B cell (primary cell): ENCODE measurements at regions not wholly inside any gene's neighbourhood (a gene's known extent, or its start where the extent isn't known, plus 50 kb on each side); places are given as distances from the start of the nearest gene placed in this dataset.

Source experiments
- ATAC-seq: fragments of 200-7000 bp; cut with Tn5 transposase; one replicate; pipeline ENCODE4 v1.10.0; 2021; ENCODE audit warnings: low read depth, mild to moderate bottlenecking, moderate number of reproducible peaks, moderate library complexity
- CTCF ChIA-PET: fragments of 350-600 bp; sonication (Branson Sonifier 250); formaldehyde crosslinking; loops from one replicate; lab custom pipeline; 2021; ENCODE audit warnings: antibody characterized with exemption, inconsistent platforms; lab: Charles Lee
- POLR2A ChIA-PET: fragments of 350-600 bp; sonication (Branson Sonifier 250); formaldehyde crosslinking; loops from one replicate; lab custom pipeline; 2021; ENCODE audit warnings: antibody characterized with exemption; lab: Charles Lee
- DNase-seq: peaks from one replicate; pipeline ENCODE4 v3.0.0; 2013
- H2AFZ ChIP-seq: 2 replicates; pipeline ENCODE4 v1.6.1; 2012; ENCODE audit warnings: mild to moderate bottlenecking, low read depth, low read length; ENCODE audit not compliant: insufficient read depth, poor library complexity, severe bottlenecking
- H3K27ac ChIP-seq, 2 donors: 1 replicate in 1 of 2; 2 replicates in 1 of 2; pipeline ENCODE4 v1.5.1; 2012 to 2013; ENCODE audit warnings: low read length in 2 of 2, mild to moderate bottlenecking in 2 of 2, moderate library complexity in 1 of 2
- H3K27me3 ChIP-seq, 4 experiments: fragments of 200-600 bp in 1 of 4; sonication (generic) in 1 of 4; replicated peaks in 1 of 4; 1 replicate in 2 of 4; 2 replicates in 2 of 4; pipeline versions ENCODE4 v1.6.1 to v1.7.0; 2013 to 2016; ENCODE audit warnings: low read length in 3 of 4, mild to moderate bottlenecking in 2 of 4, mixed read lengths in 1 of 4, moderate library complexity in 1 of 4; ENCODE audit not compliant: insufficient read depth in 4 of 4, control insufficient read depth in 3 of 4; ENCODE audit errors: control extremely low read depth in 1 of 4
- H3K36me3 ChIP-seq, 2 experiments: replicated peaks in 1 of 2; 1 replicate in 1 of 2; 2 replicates in 1 of 2; pipeline versions ENCODE4 v1.6.1 to v1.7.1; 2013; ENCODE audit warnings: low read length in 1 of 2; ENCODE audit not compliant: insufficient read depth in 2 of 2, control insufficient read depth in 1 of 2; ENCODE audit errors: control extremely low read depth in 1 of 2, extremely low read depth in 1 of 2
- H3K4me1 ChIP-seq, 2 donors: fragments of 200-600 bp in 1 of 2; sonication (generic) in 1 of 2; 1 replicate in 1 of 2; 2 replicates in 1 of 2; pipeline versions ENCODE4 v1.5.1 to v1.6.1; 2013 to 2017; ENCODE audit warnings: low read length in 2 of 2; ENCODE audit not compliant: control insufficient read depth in 2 of 2, insufficient read depth in 2 of 2
- H3K4me2 ChIP-seq: replicated peaks from 2 replicates; pipeline ENCODE3; 2012; ENCODE audit warnings: mild to moderate bottlenecking, low read depth, low read length; ENCODE audit not compliant: poor library complexity, severe bottlenecking
- H3K4me3 ChIP-seq, 5 experiments: fragments of 200-600 bp in 1 of 5; sonication (generic) in 1 of 5; 1 replicate in 3 of 5; 2 replicates in 2 of 5; pipeline versions ENCODE4 v1.5.1 to v1.7.0; 2011 to 2016; ENCODE audit warnings: low read length in 4 of 5, mild to moderate bottlenecking in 4 of 5, low read depth in 2 of 5, control low read depth in 1 of 5, moderate library complexity in 1 of 5; ENCODE audit not compliant: insufficient read depth in 1 of 5; ENCODE audit errors: control extremely low read depth in 1 of 5, extremely low read depth in 1 of 5
- H3K79me2 ChIP-seq: fragments of 200-600 bp; sonication (generic); one replicate; pipeline ENCODE4 v1.6.0; 2016; ENCODE audit warnings: low read length; ENCODE audit not compliant: control insufficient read depth, insufficient read depth
- H3K9ac ChIP-seq: fragments of 200-600 bp; sonication (generic); 2 replicates; pipeline ENCODE4 v1.6.1; 2017; ENCODE audit warnings: mild to moderate bottlenecking, low read length, moderate library complexity
- H3K9me3 ChIP-seq, 3 donors: one replicate each; pipeline versions ENCODE4 v1.6.1 to v1.7.1; 2013; ENCODE audit warnings: low read length in 2 of 3; ENCODE audit not compliant: control insufficient read depth in 2 of 3, insufficient read depth in 1 of 3; ENCODE audit errors: control extremely low read depth in 1 of 3
- H4K20me1 ChIP-seq: 2 replicates; pipeline ENCODE4 v1.6.0; 2012; ENCODE audit warnings: mild to moderate bottlenecking, low read length; ENCODE audit not compliant: insufficient read depth, control insufficient read depth, poor library complexity, severe bottlenecking
- H3K27ac Mint-ChIP-seq: one replicate; pipeline ENCODE4 v1.8.0; 2021; ENCODE audit warnings: mixed read lengths
- H3K27me3 Mint-ChIP-seq: one replicate; pipeline ENCODE4 v1.8.0; 2021; ENCODE audit warnings: mixed read lengths
- H3K4me1 Mint-ChIP-seq: one replicate; pipeline ENCODE4 v1.8.0; 2021; ENCODE audit warnings: mixed read lengths
- H3K4me3 Mint-ChIP-seq: one replicate; pipeline ENCODE4 v1.8.0; 2021; ENCODE audit warnings: mixed read lengths
- H3K9me3 Mint-ChIP-seq: one replicate; pipeline ENCODE4 v1.8.0; 2022; ENCODE audit warnings: mixed read lengths; ENCODE audit not compliant: insufficient read depth
- CTCF ChIP-seq: fragments of 200-600 bp; IDR thresholded peaks from one replicate; pipeline ENCODE4 v1.8.0; 2022; ENCODE audit warnings: antibody characterized with exemption, mild to moderate bottlenecking
- EZH2 ChIP-seq: IDR thresholded peaks from 2 replicates; pipeline ENCODE4 v1.6.1; 2012; ENCODE audit warnings: borderline replicate concordance, low read depth, mild to moderate bottlenecking, moderate library complexity, low read length; ENCODE audit not compliant: insufficient read depth, poor library complexity, severe bottlenecking
- WGBS: methylation state at CpG from one replicate; pipeline ENCODE4 v1.1.5; 2013; ENCODE audit warnings: missing lambda C conversion rate; ENCODE audit not compliant: insufficient coverage; 5-methylcytosine and 5-hydroxymethylcytosine counted together
- intact Hi-C: fragments of 100-400 bp; cut with micrococcal nuclease; formaldehyde crosslinking; loops from one replicate; pipeline ENCODE4 v1.10.0; 2022

DNA sequence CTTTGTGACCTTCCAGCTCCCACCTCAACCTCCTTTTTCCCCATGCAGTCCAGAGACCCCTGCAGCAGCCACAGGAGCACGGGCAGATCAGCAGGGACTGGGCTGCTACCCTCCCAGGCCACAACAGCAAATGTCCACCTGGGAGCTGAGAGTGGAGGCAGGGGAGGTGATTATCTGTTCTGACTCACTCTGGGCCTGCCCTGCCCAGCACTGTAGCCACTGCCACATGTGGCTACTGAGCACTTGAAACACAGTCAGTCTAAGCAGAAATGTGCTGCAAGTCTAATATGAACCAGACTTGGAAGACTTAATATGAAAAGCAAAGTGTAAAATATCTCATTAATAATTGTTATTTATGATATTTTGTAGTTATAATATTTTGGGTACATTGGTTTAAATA is 148.9 kb upstream of the VANGL1 start:
- no peak for ATAC-seq
- H3K36me3 ChIP-seq = no peaks in the 10 kb centered on the region
- CTCF ChIA-PET = no interaction called here
- Mint-ChIP-seq H3K4me3 (no peak overlapping the region), H3K27me3 (no peaks in the 10 kb centered on the region), H3K4me1 (no peaks in the 10 kb centered on the region), H3K27ac (no peak overlapping the region), H3K9me3 (no peaks in the 10 kb centered on the region)
- no CpG with 5 or more reads among the region's 1 CpG for whole genome bisulfite sequencing
- H3K27ac ChIP-seq = no peak overlapping the region
- TF ChIP-seq EZH2 (no peak), CTCF (no peak)
- H4K20me1 ChIP-seq = no peaks in the 10 kb centered on the region
- H3K27me3 ChIP-seq = no peaks in the 10 kb centered on the region
- no peak overlapping the region for H3K9ac ChIP-seq
- H3K79me2 ChIP-seq = no peaks in the 10 kb centered on the region
- H3K9me3 ChIP-seq = no peaks in the 10 kb centered on the region
- POLR2A ChIA-PET = no interaction called here
- H3K4me2 ChIP-seq = no peak overlapping the region
- DNase-seq = no peak
- no peak overlapping the region for H3K4me3 ChIP-seq
- H2AFZ ChIP-seq = no peak overlapping the region
- no peaks in the 10 kb centered on the region for H3K4me1 ChIP-seq
- intact Hi-C loops = no loop called here

GRCh38 chr1:115492019-115492595 is 149.7 kb upstream of the VANGL1 start:
- Histone ChIP-seq H3K9ac (no peak overlapping the region), H2AFZ (no peak overlapping the region), H3K79me2 (no peaks in the 10 kb centered on the region), H3K4me1 (no peaks in the 10 kb centered on the region), H3K27me3 (no peaks in the 10 kb centered on the region), H3K36me3 (no peaks in the 10 kb centered on the region), H4K20me1 (no peaks in the 10 kb centered on the region), H3K4me2 (no peak overlapping the region), H3K27ac (no peak overlapping the region), H3K4me3 (no peak overlapping the region), H3K9me3 (no peaks in the 10 kb centered on the region)
- ChIA-PET CTCF (no interaction called here), POLR2A (no interaction called here)
- Mint-ChIP-seq H3K27ac (no peak overlapping the region), H3K27me3 (no peaks in the 10 kb centered on the region), H3K4me3 (no peak overlapping the region), H3K4me1 (no peaks in the 10 kb centered on the region), H3K9me3 (no peaks in the 10 kb centered on the region)
- TF ChIP-seq EZH2 (no peak), CTCF (no peak)
- WGBS = 93% methylated on average over 3 of the region's 4 CpGs
- DNase-seq = no peak
- ATAC-seq = no peak
- intact Hi-C loops = no loop called here
